Coronary artery (tissue), 2 donors: ENCODE measurements at regions not wholly inside any gene's neighbourhood (a gene's known extent, or its start where the extent isn't known, plus 50 kb on each side); places are given as distances from the start of the nearest gene placed in this dataset.

ENCODE experiments used
- DNase-seq: peaks from one replicate; pipeline ENCODE4 v3.0.0-alpha.2; 2017; ENCODE audit warnings: low spot score
- H3K27ac ChIP-seq, 2 donors: fragments of 200-600 bp; sonication (generic); one replicate each; pipeline ENCODE4 v1.5.1; 2016 to 2019
- H3K4me3 ChIP-seq: fragments of 200-600 bp; sonication (generic); 2 replicates; pipeline ENCODE4 v1.5.1; 2016; ENCODE audit warnings: mild to moderate bottlenecking, moderate library complexity
- TF ChIP-seq, protein P1 (sequence below): fragments of 200-600 bp; sonication (generic); IDR thresholded peaks from one replicate; pipeline ENCODE4 v1.5.1; 2019; ENCODE audit warnings: antibody characterized with exemption

DNA sequence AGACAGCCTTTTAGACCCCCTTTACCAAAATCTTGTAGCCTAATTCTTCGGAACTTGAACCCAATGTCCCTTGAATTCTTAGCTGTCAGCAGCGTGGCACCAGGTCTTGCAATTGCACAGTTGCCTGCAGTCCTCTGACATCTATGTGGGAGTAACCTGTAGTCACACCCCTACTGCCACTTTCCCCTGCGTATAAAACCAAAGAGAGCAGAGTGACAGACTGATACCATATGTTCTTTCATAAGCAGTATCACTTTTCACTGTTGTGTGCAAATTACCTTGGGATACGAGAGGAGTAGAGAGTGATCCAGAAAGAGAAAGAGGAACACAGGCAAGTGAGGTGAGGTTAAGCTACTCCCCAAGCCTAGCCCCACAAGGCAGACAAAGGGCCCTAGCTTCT lies 364.3 kb upstream of the ADAMTSL1 start:
- Histone ChIP-seq H3K4me3 (no peak overlapping the region), H3K27ac (no peak overlapping the region)
- TF ChIP-seq, protein P1, sequence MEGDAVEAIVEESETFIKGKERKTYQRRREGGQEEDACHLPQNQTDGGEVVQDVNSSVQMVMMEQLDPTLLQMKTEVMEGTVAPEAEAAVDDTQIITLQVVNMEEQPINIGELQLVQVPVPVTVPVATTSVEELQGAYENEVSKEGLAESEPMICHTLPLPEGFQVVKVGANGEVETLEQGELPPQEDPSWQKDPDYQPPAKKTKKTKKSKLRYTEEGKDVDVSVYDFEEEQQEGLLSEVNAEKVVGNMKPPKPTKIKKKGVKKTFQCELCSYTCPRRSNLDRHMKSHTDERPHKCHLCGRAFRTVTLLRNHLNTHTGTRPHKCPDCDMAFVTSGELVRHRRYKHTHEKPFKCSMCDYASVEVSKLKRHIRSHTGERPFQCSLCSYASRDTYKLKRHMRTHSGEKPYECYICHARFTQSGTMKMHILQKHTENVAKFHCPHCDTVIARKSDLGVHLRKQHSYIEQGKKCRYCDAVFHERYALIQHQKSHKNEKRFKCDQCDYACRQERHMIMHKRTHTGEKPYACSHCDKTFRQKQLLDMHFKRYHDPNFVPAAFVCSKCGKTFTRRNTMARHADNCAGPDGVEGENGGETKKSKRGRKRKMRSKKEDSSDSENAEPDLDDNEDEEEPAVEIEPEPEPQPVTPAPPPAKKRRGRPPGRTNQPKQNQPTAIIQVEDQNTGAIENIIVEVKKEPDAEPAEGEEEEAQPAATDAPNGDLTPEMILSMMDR, result no peak
- no peak for DNase-seq

DNA sequence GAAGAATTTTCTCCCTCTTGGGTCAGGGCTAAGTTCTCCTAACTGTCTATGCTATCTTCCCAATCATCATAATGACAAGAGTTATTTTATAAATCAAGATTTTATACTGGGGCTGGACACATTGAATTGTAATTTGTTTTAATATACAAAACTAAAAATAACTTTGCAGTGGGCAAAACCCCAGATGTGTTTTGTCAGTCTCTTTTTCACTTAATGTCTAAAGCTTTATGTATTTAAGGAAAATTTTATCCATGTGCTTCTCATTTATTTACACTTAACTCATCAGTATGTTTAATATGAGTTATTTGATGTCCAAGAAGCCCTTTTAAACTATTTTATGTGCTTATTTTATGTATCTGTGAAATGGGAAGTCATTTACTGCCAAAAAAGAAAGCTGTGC lies 362.8 kb upstream of the ADAMTSL1 start:
- no peak overlapping the region for H3K4me3 ChIP-seq
- no peak for DNase-seq
- TF ChIP-seq, protein P1, result no peak
- H3K27ac ChIP-seq, result no peak overlapping the region

DNA sequence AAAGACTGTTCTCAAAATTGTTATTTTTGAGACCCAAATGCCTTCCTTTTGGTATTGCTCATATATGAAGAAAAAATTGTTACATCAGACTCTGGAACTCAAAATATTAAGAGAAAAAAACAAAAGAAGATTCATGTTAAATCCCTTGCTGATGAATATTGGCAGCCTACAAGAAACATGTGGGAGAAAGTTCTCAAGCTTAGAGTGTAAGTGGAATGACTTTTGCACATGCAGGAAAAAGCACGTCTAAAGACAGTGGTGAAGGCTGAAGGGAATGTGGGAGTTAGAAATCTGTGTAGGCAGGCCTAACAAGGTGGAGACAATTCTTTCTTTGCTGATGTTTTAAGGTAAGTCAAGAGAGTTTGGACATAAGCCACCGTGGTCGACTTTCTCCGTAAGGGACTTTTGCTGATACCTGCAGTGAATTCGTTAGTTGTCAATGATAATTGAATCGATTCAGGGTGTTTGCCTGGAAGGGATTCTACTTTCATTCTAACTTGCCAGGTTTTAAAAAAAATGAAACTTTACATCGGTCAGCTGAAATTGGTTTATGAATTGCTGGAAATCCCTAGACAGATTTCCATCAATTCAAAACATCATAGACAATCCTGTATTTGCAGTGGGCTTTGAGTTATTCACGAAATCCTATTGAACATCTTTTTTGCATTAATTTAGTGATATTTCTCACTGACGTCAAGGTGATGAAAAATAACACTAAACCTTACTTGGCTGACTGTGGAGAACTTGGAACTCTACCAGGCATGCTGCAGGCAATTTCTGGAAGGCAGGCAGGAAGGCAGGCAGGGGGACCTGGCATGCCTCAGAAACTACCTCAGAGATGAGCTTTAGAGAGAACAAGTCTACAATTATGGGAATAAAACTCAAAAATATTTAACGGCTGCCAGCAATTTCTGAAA lies 359.1 kb upstream of the ADAMTSL1 start:
- no peak for DNase-seq
- TF ChIP-seq, protein P1, result no peak
- Histone ChIP-seq H3K4me3 (no peak overlapping the region), H3K27ac (no peak overlapping the region)

DNA sequence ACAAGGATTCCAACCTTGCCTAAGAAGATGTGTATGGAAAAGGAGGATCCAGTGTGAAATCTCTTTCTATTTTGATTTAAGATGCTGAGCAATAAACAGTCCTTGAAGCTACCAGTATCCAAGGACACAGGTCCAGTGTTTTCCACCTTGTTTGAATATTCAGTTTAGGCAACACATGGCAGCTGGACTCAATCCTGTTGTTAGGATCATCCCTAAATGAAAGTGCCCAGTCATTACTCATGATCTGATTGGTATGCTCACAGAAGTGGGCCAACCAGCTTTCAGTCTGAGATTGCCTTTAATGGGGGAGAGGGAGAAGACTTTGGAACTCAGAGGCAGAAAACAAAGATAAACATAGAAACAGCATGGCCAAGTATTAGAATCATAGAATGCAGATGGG lies 355.7 kb upstream of the ADAMTSL1 start:
- TF ChIP-seq, protein P1, result no peak
- Histone ChIP-seq H3K27ac (no peak overlapping the region), H3K4me3 (no peak overlapping the region)
- DNase-seq, result no peak

DNA sequence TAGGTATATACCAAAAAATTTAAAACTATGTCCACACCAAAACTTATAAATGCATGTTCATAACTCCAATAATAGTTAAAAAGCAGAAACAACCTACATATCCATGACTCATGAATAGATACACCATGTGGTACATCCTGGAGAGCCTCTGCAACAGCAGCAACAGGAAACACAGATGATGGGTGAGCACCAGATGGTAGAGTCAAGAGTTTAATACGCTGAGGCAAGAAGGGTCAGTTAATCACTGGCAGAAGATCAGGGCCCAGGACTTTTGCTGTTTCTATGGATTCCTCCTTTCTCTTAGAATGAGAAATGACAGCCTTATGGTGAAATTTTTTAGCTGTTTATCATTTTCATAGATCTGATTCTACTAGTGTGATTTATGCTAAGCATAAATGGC lies 351.8 kb upstream of the ADAMTSL1 start:
- DNase-seq, result no peak
- TF ChIP-seq, protein P1, result no peak
- Histone ChIP-seq H3K4me3 (no peak overlapping the region), H3K27ac (no peak overlapping the region)

DNA sequence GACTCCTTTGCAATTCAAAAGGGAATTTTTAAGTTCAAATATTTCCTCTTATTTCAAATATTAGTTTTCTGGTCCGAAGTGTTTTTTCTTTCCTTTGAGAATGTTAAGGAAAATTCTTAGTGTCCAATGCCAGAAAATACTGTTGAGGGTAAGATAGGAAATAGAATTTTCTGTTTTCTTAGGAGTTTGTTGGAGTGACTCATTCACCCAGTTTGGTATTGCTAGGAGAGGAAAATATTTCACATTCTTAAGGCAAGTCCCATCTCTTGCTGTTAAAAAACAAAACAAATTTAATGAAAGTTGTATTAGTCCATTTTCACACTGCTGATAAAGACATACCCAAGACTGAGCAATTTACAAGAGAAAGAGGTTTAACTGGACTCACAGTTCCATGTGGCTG lies 349.2 kb upstream of the ADAMTSL1 start:
- no peak for DNase-seq
- H3K27ac ChIP-seq, result peak overlapping the region in 1 of 2 donors; percentile 42

More for the DNA sequence above, 349.2 kb upstream of the ADAMTSL1 start:
- TF ChIP-seq, protein P1, result no peak
- H3K4me3 ChIP-seq, result no peak overlapping the region
